ENCODE measurements at regions not wholly inside any gene's neighbourhood (a gene's known extent, or its start where the extent isn't known, plus 50 kb on each side); places are given as distances from the start of the nearest gene placed in this dataset.
"Not testable (repeated sequence)": the region's sequence is repeated elsewhere in the genome, so short reads cannot be mapped to it uniquely, and the experiment has no call there.

DNA sequence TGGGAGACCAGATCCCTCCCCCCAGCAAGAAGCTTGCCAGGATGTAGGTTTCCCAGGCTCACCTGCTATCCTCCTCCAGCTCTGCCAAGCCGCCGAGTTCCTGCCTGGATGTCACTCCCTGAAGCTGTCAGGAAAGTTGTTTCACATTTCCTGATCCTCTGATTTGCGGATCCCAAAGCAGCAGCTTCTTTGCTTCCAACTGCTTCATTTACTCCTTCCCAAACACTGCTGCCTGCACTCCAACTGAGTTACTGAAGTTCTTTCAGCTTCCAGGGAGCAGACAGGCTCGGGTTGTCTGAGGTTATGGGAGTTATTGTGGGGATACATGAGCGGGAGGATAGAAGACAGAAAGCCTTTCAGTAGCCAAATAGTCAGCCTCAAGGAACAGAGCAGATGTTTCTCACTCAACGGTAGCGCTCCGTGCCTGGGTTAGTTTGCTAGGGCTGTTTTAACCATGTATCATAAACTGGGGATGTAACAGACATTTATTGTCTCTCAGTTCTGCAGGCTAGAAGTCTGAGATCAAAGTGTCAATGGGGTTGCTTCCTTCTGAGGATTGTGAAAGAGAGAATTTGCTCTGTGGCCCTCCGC lies 516.0 kb downstream of the REEP3 start:
- DNase-seq: peak in 38 of 42 donors; percentile 25 to 81 (median 47)
- intact Hi-C loops (cut with DNase I): no loop called here

DNA sequence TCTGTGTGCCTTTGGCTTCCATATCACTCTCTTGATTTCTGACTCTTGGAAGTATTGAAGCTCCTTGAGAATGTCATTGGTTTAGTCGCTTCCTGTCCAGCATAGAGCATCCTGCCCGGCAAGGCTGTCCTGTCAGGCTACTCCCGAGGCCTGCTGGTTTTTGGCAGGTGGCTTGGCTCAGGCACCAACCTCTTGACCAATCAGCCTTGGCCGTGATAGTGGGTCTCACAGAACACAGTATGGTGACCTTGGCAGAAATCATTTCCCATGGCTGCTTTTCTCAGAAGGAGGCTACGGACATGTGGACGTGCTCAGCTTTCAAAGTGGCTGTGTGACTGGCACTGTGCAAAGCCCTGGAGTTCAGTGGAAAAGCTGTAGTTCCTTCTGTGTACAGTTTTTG lies 516.9 kb downstream of the REEP3 start:
- intact Hi-C loops (cut with DNase I): no loop called here
- DNase-seq: peak in 4 of 42 donors; percentile 2 to 44 (median 10)

DNA sequence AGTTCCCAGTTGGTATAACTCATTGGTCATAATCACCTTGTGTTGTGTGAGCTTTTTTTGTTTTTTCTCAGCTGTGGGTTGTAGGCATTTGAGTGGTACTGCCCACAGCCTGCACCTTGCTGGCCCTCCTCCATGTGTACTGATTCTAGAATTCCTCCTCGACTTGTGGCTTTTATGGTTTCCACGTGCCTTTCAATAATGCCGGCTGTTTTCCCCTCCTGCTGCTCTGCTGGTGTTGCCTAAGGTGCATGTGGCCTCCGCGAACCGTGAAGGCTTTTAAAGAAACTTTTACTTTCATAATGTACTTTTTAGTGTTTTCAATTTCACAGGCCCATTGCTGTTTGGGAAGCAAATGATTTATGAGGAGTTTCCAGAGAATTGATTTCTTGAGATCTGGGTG lies 518.0 kb downstream of the REEP3 start:
- intact Hi-C loops (cut with DNase I): no loop called here
- DNase-seq: no peak

DNA sequence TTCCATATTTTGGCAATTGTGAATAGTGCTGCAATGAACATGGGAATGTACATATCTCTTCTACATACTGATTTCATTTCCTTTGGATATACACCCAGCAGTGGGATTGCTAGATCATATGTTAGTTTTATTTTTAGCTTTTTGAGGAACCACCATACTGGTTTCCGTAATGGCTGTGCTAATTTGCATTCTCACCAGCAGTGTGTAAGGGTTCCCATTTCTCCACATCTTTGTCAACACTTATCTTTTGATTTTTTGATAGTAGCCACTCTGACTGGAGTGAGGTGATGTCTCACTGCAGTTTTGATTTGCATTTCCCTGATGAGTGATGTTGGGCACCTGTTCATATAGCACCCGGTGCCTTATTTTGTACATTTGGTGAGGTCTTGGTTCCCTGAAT lies 519.6 kb downstream of the REEP3 start:
- DNase-seq: no peak
- intact Hi-C loops (cut with DNase I): no loop called here

DNA sequence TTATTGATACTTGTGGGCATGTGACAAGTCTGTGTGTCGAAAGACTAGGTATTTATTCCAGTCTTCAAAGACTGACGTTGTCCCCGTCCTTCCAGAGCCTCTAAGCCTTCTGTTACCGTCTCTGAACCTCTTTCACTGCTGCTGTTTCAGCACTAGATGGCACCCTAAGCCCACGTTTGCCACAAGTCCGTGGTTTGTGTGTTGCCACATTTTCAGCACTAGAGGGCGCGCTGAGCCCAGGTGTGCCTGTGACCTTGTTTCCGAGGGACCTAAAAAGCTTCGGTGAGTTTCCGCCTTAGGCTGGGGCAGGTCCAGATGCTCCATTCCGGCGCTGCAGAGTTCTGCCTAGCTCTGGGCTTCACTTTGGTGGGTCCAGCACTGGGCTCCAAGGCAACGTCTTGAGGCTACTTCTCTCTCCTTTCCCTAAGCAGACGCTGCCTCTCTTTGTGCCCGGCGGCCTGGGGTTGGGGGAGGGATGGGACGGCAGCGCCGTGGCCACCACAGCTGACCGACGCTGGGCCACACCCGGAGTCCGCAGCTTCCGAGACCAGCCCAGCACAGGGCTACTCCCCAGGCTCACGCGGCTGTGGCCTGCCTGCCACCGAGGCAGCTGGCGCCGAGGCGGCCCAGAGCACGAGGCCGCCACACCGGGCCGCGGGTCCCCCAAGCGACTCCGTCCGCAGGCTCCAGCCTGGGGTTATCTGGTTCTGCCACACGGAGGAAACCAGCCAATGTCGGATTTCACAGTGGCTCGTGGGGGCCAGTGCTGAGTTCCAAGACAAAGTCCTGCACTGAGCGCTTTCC lies 520.2 kb downstream of the REEP3 start:
- intact Hi-C loops (cut with DNase I): no loop called here
- peak in 41 of 42 donors; percentile 25 to 85 (median 65) for DNase-seq

DNA sequence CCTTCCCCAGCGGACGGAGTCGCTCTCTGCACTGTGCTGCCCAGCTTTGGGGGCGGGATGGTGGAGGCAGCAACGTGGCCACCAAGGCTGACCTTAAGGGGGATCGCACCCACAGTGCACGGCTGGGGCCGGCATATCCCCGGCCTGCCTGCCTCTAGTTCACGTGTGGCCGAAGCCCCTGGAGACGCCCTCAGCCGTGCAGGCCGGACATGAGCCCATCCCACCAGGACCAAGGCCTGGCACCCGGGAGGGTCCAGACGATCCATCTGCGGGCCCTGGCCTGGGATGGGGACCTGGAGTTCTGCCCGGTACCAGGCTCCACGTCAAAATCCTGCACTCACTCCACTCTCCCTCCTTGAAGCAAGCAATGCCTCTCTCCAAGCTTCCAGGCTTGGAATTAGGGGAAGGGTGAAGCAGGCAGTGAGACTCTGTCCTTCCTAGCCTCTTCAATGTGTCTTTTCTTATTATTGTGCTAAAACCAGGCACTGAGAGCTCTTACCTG lies 520.8 kb downstream of the REEP3 start:
- DNase-seq: no peak
- intact Hi-C loops (cut with DNase I): no loop called here

DNA sequence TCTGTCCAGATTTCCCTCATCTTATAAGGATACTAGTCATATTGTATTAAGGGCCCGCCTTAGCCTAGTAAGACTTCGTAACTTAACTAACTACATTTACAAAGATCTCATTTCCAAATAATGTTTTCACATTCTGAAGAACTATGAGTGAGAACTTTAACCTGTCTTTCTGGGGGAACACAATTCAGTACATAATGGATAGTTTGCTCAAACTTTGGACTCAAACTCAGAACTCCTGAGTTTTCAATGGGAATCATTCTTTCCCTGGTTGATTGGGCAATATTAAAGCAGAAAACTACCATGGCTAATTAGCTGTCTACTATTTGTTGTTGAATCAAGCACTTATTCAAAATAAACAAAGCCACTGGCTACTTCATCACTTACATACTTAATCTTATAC lies 522.9 kb downstream of the REEP3 start:
- no peak for DNase-seq
- intact Hi-C loops (cut with DNase I): no loop called here

DNA sequence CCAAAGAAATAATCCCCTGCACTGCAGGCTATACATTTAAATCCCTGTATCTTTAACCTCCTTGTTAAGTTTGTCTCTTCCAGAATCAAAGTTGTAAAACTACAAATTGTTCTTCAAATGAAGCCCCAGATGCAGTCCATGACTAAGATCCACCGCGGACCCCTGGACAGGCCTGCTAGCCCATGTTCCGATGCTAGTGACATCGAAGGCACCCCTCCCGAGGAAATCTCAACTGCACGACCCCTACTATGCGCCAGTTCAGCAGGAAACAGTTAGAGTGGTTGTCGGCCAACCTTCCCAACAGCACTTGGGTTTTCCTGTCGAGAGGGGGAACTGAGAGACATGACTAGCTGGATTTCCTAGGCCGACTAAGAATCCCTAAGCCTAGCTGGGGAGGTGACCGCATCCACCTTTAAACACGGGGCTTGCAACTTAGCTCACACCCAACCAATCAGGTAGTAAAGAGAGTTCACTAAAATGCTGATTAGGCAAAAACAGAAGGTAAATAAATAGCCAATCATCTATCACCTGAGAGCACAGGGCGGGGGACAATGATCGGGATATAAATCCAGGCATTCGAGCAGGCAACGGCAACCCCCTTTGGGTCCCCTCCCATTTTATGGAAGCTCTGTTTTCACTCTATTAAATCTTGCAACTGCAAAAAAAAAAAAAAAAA lies 523.9 kb downstream of the REEP3 start:
- intact Hi-C loops (cut with DNase I): not testable (repeated sequence)

DNA sequence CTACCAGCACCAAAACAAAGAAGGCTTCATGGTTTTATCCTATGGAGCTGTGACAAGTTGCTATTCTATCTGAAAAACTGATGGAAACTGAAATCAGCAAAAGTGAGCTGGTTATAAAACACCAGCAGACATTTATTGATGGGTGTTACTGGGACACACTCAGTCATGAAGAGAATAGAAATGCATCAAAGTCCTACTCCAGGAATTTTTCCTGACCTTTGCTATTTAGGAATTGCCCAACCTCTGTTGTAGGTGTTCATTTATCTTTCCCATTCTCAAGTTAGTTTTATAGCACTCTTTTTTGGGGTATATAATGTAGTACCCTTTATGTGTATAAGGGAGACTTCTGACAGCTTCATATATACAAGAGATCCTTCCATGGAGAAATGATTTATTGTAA lies 533.2 kb downstream of the REEP3 start:
- intact Hi-C loops (cut with DNase I): no loop called here
- DNase-seq: no peak

More for the DNA sequence above, 523.9 kb downstream of the REEP3 start:
- DNase-seq: not testable (repeated sequence)

DNA sequence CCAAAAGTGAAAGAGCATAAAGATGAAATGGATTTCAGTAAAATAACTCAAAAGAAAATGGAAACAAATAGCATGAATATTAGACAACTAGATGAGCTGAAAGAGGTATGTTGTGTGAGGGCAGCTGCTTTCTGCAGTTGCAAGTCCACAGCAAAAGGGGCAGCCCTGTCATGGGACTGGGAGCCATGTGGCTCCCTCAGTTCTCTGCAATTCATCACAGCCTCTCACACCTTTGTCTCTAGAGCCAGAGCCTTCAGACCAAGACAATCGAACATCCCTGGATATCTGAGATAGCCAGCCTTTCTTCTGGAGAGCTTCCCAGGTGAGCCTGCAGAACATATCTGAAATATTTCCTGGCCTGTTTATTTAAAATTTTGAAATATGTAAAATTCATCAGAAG lies 538.7 kb downstream of the REEP3 start:
- intact Hi-C loops (cut with DNase I): no loop called here
- DNase-seq: no peak

DNA sequence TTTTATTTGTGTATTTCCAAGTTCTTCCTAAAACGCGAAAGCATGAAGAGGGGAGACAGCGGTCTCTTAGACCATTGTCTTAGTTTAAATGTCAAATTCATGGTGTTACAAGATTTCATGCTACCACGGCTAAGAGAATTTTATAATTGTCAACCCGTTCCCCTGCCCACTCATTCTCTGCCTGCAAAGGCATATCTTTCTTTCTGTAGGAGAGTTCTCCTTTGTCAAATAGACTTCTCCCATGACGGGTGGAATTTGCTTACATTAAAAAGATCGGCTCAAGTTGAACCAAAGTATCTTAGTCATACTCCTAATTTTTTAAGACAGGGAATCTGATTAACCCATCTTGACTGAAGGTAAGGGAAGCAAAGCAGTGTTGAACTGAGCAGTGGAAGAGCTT lies 539.2 kb downstream of the REEP3 start:
- intact Hi-C loops (cut with DNase I): no loop called here
- peak in 11 of 42 donors; percentile 7 to 73 (median 32) for DNase-seq

DNA sequence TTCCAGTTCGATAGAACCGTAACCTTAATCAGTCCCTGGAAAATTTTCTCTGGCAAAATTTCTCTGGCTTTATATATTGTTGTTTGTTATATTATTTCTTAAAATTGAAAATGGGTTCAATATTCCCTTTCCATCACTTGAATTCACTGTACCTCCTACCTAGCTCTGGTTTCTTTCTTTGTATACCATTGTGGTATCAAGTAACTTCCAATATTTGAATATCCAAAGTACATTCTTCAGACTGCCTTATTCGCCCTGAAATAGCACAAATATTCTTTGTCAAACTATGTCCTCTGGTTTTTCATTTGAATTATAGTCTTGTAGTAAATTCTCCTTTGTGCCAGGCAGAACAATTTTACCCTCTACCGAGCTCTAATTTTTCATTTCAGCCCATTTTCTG lies 541.6 kb downstream of the REEP3 start:
- intact Hi-C loops (cut with DNase I): no loop called here
- no peak for DNase-seq

DNA sequence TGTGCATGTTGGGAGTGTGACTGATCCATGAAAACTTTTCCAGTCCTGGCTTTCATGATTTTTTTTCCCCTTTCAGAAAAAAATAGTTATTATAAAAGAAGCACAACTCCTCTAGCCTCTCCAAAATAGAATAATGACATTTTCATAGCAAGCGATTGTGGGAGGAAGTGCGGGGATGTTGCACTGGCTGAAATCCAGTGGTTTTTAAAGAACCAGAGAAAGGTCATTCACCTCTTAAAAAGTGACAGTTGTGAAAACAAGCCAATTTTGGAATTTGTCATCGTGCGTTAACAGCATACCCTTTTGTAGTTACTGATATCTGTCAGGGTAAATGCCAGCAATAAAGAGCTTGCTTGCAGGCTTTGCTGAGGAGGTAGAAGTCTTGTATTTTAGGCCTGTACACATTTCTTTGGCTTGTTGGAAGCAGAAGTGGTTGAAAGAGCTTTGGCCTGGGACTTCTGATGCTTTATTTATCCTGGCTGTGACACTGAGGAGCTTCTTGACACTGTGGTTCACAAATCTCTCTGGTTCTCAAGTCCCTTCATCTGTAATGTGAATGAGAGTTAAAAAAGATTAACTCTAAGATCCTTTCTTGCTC lies 545.9 kb downstream of the REEP3 start:
- intact Hi-C loops (cut with DNase I): no loop called here
- DNase-seq: peak in 7 of 42 donors; percentile 22 to 54 (median 31)

DNA sequence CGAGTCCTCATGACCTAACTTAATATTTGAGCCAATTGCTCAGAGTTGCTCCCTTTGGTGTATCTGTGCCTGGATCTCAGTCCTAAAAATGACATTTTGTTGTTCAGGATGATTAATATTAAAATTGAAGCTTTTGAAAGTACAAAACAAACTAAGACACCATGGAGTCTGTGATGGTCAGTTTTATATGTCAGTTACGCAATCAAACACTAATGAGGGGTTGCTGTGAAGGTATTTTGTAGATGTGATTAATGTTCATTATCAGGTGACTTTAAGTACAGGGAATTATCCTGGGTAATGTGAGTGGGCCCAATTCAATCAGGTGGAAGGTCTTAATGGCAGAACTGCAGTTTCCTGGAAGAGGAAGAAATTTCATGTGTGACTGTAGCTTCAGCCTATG lies 546.7 kb downstream of the REEP3 start:
- intact Hi-C loops (cut with DNase I): no loop called here
- no peak for DNase-seq

DNA sequence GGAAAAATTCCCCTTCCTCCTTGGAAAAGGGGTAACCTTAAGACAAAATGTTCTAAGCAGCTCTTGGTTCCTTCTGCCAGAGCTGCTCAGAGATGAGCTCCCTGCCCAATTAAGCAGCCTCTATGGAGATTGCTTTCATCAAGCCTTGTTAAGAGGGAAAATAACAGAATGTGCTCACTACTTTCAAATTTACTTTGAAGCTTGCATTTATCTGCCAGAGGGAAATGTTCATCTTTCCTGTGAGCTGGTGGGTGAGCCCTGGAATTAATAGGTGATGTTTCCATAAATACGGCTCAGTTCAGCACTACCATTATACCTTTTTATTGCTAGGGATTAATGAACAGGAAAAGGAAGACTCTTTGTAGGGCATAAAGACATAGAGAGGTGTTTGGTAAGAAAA lies 549.0 kb downstream of the REEP3 start:
- DNase-seq: peak in 10 of 42 donors; percentile 5 to 67 (median 30)
- intact Hi-C loops (cut with DNase I): no loop called here

DNA sequence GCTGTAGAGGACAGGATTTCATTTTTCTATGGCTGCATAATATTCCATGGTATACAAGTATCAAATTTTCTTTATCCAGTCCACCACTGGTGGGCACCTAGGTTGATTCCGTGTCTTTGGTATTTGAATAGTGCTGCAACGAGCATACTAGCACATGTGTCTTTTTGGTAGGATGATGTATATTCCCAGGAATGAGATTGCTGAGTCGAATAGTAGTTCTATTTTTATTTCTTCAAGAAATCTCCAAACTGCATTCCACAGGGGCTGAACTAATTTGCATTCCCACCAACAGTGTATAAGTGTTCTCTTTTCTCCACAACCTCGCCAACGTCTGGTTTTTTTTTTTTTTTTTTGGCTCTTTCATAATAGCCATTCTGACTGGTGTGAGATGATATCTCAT lies 550.0 kb downstream of the REEP3 start:
- intact Hi-C loops (cut with DNase I): no loop called here
- DNase-seq: no peak

DNA sequence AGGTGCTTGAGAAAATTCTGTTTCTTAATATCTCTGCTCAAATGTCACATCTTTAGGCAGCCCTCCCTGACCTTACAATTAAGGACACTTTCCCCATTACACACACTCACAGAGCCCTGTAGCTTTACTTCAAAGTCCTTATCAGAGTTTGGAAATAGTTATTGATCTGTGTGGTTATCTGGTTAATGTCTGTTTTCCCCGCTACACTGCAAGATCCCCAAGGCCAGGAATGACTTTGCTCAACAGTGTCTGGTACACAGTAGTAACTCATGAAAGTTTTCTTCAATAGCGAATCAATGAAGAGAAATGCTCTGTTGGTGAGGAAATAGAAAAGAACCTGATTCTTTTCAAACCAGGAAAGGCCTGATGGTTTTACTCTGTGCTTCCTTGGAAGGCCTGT lies 554.4 kb downstream of the REEP3 start:
- intact Hi-C loops (cut with DNase I): no loop called here
- no peak for DNase-seq

DNA sequence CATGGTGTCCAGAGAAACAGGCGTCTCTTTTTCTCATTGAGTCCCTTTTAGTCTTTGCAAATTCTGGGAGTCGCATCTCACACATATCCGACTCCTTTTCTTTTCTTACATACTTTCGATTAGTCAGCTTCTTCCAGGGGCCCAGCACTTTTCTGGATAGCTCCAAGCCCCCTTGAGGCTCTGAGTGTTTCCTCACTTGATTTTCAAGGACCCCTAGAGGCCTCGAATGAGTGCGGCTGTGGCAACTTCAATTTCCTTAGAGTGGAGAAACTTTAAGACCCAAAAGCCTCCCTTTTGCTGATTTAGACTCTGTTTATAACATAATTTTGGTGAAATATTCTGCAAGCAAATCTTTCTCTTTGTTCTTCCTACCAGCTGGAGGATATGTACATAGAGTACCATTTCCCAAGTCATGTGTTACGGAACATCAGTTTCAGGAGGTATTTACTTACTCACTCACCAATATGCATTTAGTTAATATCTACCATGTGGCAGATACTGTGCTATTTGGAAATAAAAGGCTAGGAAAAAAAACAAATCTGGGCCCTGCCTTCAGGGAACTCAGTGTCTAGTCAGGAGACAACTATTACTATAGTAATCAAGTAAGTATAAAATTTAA lies 555.2 kb downstream of the REEP3 start:
- DNase-seq: no peak
- intact Hi-C loops (cut with DNase I): no loop called here

DNA sequence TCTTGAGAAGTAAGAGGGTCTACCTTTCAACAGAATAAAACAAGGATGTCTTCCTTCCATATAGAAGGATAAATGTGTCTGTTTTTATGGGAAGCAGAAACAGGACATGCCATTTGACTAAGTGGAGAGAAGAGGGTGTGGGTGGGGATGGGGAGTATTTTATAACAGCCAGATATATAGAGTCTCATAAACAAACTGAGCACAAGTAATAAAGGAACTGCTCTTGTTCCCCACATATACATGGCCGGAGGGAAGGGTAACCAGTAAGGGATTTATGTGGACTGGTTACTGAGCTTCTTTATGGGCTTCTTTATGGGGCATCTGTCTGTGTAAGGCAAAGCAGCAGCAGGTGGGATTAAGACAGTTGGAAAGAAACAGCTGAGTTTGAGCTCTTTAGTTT lies 558.1 kb downstream of the REEP3 start:
- intact Hi-C loops (cut with DNase I): no loop called here
- DNase-seq: no peak
